Heart left ventricle (tissue), 13 donors: ENCODE measurements at regions not wholly inside any gene's neighbourhood (a gene's known extent, or its start where the extent isn't known, plus 50 kb on each side); places are given as distances from the start of the nearest gene placed in this dataset.

Source experiments
- POLR2A ChIP-seq, 2 donors: fragments of 450-650 bp; IDR thresholded peaks; one replicate each; pipeline ENCODE4 v1.6.1; 2017; ENCODE audit warnings: antibody characterized with exemption in 2 of 2, mild to moderate bottlenecking in 2 of 2, moderate library complexity in 2 of 2
- TF ChIP-seq, protein P1 (sequence below), 12 donors: fragments of 200-600 bp; sonication (generic) in 4 of 12; IDR thresholded peaks; one replicate each; pipeline versions ENCODE4 v1.5.0 to v1.8.0; 2018 to 2022; ENCODE audit warnings: antibody characterized with exemption in 12 of 12, mild to moderate bottlenecking in 5 of 12
- donor health status: ischemic (EF 13 %, LVEDD 7.1; RV severe dilation, severe dysfunction).
- donor health status: DM: no; HTN: yes; CAD: no.
- donor health status: DM: no; HTN: no; CAD: no.
- donor health status: ischemic (EF 25% LVEDD 6.9; RV normal size, moderate dysfunction).
- donor health status: ischemic (EF 25% LVEDD 5.7; RV mildly dilated, moderate dysfunction).
- donor health status: ischemic (EF 35%, LVEDD 5.7; RV mildly dilated, moderate dysfunction).
- donor health status: nonischemic (EF 11% LVEDD 7.7; RV severe dilation, severe dysfunction).
- donor health status: DM: yes; HTN: yes; CAD: no.
- donor health status: PGD.
- donor health status: ischemic (EF 29% LVEDD 5.4; RV normal size, mild dysfunction).
- donor health status: nonischemic (EF 23%, LVEDD 6.1; RV moderate dilation, normal function).

- TF ChIP-seq, protein P1, sequence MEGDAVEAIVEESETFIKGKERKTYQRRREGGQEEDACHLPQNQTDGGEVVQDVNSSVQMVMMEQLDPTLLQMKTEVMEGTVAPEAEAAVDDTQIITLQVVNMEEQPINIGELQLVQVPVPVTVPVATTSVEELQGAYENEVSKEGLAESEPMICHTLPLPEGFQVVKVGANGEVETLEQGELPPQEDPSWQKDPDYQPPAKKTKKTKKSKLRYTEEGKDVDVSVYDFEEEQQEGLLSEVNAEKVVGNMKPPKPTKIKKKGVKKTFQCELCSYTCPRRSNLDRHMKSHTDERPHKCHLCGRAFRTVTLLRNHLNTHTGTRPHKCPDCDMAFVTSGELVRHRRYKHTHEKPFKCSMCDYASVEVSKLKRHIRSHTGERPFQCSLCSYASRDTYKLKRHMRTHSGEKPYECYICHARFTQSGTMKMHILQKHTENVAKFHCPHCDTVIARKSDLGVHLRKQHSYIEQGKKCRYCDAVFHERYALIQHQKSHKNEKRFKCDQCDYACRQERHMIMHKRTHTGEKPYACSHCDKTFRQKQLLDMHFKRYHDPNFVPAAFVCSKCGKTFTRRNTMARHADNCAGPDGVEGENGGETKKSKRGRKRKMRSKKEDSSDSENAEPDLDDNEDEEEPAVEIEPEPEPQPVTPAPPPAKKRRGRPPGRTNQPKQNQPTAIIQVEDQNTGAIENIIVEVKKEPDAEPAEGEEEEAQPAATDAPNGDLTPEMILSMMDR (IDR thresholded peaks at IDR 0.05): no peak
- TF ChIP-seq POLR2A (IDR thresholded peaks at IDR 0.05): no peak
Measured at GRCh38 chr15:36284911-36285310, 294.5 kb upstream of the CDIN1 start.
